ENCODE measurements at regions not wholly inside any gene's neighbourhood (a gene's known extent, or its start where the extent isn't known, plus 50 kb on each side); places are given as distances from the start of the nearest gene placed in this dataset.

DNA sequence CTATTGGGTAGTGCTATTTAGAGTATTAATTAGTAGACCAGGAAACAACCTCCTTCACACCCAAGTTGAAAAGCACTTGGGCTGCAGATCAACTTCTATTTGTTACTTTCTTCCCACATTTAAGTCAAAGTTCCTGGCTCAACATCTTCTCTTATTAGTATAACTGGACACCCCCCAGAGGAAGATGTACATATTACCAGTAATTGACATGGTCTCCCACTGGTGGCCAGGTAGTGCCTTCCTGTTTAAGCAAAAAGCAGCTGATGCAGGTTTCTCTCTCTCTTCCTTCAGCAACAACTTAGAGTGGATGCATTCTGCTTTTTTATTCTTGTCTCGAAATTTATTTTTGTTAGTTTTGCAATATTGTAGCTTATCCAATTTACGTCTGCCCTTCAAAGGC, 438.1 kb downstream of the GBA3 start:
- TF ChIP-seq, protein P1, sequence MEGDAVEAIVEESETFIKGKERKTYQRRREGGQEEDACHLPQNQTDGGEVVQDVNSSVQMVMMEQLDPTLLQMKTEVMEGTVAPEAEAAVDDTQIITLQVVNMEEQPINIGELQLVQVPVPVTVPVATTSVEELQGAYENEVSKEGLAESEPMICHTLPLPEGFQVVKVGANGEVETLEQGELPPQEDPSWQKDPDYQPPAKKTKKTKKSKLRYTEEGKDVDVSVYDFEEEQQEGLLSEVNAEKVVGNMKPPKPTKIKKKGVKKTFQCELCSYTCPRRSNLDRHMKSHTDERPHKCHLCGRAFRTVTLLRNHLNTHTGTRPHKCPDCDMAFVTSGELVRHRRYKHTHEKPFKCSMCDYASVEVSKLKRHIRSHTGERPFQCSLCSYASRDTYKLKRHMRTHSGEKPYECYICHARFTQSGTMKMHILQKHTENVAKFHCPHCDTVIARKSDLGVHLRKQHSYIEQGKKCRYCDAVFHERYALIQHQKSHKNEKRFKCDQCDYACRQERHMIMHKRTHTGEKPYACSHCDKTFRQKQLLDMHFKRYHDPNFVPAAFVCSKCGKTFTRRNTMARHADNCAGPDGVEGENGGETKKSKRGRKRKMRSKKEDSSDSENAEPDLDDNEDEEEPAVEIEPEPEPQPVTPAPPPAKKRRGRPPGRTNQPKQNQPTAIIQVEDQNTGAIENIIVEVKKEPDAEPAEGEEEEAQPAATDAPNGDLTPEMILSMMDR (IDR thresholded peaks at IDR 0.05; ENCODE audit: insufficient read depth, low read length, missing control alignments): no peak
- DNase-seq (ENCODE audit: low read depth, low spot score): no peak
- POLR2A ChIA-PET: no interaction called here
- no peak overlapping the region for H3K4me3 ChIP-seq (ENCODE audit: low read depth, low read length)
- CTCF ChIA-PET: no interaction called here

DNA sequence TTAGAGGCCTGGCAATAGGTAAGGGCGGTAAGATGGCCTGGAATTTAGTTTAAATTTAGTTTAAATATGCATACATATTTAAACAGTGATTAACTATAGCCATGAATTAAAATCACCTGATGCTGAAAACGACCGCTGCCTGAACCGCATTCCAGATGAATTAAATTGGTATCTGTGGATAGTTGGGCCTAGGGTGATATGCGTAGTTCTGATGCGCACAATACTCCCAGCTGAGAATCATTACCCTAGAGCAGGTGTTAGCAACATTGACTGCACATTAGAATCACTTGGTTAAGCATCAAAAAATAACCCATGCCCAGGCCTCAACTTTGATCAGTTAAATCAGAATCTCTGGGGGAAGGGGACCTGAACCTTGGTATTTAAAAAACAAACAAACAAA, 432.4 kb downstream of the GBA3 start:
- ChIA-PET CTCF (no interaction called here), POLR2A (no interaction called here)

DNA sequence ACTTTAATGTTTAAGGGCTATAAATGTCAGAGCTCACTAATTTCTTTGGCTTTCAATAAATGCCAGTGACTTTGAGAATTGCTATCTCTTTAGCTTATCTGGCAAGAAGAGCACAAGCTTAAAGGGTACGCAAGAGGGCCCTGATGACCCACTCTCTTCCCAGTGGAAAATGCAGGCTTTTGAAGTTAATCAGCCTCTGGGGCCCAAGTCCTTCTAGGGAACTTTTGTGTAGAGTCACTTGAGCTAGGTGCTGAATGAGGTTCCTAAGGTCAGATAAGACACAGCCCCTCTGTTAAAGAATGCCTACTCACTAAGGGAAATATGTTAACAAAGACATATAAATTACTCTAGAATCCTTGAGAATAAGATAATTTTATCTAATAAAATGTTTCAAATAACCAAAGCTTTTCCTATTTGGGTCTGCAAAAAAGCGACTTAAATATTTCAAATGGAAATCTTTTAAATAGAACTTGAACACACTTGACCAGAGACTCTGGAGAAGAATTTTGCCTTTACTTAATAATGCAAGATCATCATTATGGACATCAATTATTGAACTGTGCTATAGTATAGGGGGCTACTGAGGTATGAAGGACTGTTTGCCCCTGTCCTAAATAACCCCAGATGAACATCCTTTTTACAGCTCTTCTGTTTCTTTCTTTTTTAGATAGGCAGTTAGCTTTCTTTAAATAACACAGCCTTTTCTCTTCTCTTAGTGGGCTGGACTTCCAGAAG, 430.1 kb downstream of the GBA3 start:
- ChIA-PET CTCF (interaction anchor here (1.3 kb wide), 1 partner anchor 12 kb away, joined by 5 read pairs; no protein-coding TSS in a partner anchor), POLR2A (no interaction called here)
- no peak overlapping the region for H3K4me3 ChIP-seq (ENCODE audit: low read depth, low read length)
- TF ChIP-seq, protein P1 (IDR thresholded peaks at IDR 0.05; ENCODE audit: insufficient read depth, low read length, missing control alignments): no peak
- DNase-seq (ENCODE audit: low read depth, low spot score): no peak

More for the DNA sequence above, 432.4 kb downstream of the GBA3 start:
- DNase-seq (ENCODE audit: low read depth, low spot score): no peak
- no peak overlapping the region for H3K4me3 ChIP-seq (ENCODE audit: low read depth, low read length)
- TF ChIP-seq, protein P1 (IDR thresholded peaks at IDR 0.05; ENCODE audit: insufficient read depth, low read length, missing control alignments): no peak

DNA sequence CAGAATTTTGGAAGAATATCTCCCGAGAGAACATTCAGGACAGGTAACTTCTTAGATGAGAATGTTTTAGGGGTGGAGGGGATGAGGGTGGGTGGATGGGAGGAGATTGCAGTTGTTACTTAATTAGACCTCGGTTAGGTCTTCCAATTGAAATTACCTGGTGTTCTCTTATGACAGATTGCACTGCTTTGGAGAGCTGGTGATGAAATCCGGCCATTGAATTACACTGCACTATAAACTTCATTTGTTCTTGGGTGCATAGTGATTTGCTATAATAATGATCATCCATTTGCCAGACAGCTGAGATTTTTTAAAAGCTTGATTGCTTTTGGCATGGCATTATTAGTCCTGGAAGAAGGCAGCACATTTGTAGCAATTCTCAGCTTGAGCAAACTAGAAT, 427.6 kb downstream of the GBA3 start:
- H3K4me3 ChIP-seq (ENCODE audit: low read depth, low read length): no peak overlapping the region
- CTCF ChIA-PET: interaction anchor here (1.0 kb wide), 1 partner anchor 17 kb away, joined by 3 read pairs; no protein-coding TSS in a partner anchor
- TF ChIP-seq, protein P1 (IDR thresholded peaks at IDR 0.05; ENCODE audit: insufficient read depth, low read length, missing control alignments): no peak
- DNase-seq (ENCODE audit: low read depth, low spot score): no peak
- POLR2A ChIA-PET: no interaction called here

DNA sequence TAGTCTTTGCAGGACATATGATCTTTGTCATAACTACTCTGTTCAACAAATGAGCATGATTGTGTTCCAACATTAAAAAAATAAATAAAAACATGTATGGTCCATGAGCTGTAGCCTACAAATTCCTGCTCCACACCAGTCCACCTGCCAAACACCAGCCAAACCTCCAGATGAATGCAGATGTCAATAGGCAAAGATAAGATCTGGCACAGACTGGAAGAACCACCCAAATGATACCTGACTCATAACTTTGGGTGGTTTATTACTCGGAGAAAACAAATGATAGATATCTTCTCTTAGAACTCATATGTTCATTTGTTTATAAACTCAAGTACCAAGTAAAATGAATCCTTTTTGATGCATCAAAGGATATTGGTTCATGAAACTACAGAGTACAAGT, 425.1 kb downstream of the GBA3 start:
- DNase-seq (ENCODE audit: low read depth, low spot score): no peak
- ChIA-PET POLR2A (no interaction called here), CTCF (interaction anchor here (0.7 kb wide), 1 partner anchor 221 kb away, joined by 3 read pairs; no protein-coding TSS in a partner anchor)
- TF ChIP-seq, protein P1 (IDR thresholded peaks at IDR 0.05; ENCODE audit: insufficient read depth, low read length, missing control alignments): no peak
- no peak overlapping the region for H3K4me3 ChIP-seq (ENCODE audit: low read depth, low read length)

DNA sequence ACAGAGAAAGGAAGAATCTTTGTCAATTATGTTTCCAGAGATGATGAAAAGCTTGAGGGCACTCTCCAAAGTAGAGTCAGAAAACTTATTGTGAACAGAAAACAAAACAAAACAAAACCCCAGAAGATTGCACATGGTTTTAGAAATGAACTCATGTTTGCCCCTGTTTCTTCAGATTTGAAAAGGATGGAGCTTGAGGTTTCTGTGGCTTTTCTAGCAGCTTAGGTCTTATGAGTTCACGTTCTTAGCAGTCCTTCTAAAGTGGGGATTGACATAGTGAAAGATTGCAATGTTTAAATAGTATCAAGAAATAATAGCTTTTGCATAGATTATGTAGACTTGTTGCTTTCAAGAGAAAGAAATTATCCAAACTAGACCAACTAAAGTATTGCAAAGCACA, 421.8 kb downstream of the GBA3 start:
- no peak for DNase-seq (ENCODE audit: low read depth, low spot score)
- no peak overlapping the region for H3K4me3 ChIP-seq (ENCODE audit: low read depth, low read length)
- CTCF ChIA-PET: interaction anchor here (1.1 to 1.8 kb wide), 2 partner anchors 21 to 217 kb away, joined by 3 to 11 read pairs; no protein-coding TSS in a partner anchor
- TF ChIP-seq, protein P1 (IDR thresholded peaks at IDR 0.05; ENCODE audit: insufficient read depth, low read length, missing control alignments): no peak
- POLR2A ChIA-PET: no interaction called here

Data from AG04449 (cell line).